ENCODE measurements at regions not wholly inside any gene's neighbourhood (a gene's known extent, or its start where the extent isn't known, plus 50 kb on each side); places are given as distances from the start of the nearest gene placed in this dataset.
"Not testable (repeated sequence)": the region's sequence is repeated elsewhere in the genome, so short reads cannot be mapped to it uniquely, and the experiment has no call there.

- no peaks in the 10 kb centered on the region for H3K9me3 ChIP-seq
- TF ChIP-seq, protein P1, sequence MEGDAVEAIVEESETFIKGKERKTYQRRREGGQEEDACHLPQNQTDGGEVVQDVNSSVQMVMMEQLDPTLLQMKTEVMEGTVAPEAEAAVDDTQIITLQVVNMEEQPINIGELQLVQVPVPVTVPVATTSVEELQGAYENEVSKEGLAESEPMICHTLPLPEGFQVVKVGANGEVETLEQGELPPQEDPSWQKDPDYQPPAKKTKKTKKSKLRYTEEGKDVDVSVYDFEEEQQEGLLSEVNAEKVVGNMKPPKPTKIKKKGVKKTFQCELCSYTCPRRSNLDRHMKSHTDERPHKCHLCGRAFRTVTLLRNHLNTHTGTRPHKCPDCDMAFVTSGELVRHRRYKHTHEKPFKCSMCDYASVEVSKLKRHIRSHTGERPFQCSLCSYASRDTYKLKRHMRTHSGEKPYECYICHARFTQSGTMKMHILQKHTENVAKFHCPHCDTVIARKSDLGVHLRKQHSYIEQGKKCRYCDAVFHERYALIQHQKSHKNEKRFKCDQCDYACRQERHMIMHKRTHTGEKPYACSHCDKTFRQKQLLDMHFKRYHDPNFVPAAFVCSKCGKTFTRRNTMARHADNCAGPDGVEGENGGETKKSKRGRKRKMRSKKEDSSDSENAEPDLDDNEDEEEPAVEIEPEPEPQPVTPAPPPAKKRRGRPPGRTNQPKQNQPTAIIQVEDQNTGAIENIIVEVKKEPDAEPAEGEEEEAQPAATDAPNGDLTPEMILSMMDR (IDR thresholded peaks at IDR 0.05), result no peak
- H3K27ac ChIP-seq, result no peak overlapping the region
- H3K27me3 ChIP-seq (replicated peaks; ENCODE audit: insufficient read depth), result no peaks in the 10 kb centered on the region
- H3K4me3 ChIP-seq, result no peak overlapping the region
- no peak for ATAC-seq (ENCODE audit: insufficient number of reproducible peaks, low FRiP score, low read depth)
- DNase-seq (ENCODE audit: low spot score), result no peak
- H3K36me3 ChIP-seq, result no peaks in the 10 kb centered on the region
- no peaks in the 10 kb centered on the region for H3K4me1 ChIP-seq (ENCODE audit: control insufficient read depth in 1 of 2, low read depth in 2 of 2)
These were observed 117.1 kb upstream of the MRPS22 start for GRCh38 chr3:139226731-139227130.

DNA sequence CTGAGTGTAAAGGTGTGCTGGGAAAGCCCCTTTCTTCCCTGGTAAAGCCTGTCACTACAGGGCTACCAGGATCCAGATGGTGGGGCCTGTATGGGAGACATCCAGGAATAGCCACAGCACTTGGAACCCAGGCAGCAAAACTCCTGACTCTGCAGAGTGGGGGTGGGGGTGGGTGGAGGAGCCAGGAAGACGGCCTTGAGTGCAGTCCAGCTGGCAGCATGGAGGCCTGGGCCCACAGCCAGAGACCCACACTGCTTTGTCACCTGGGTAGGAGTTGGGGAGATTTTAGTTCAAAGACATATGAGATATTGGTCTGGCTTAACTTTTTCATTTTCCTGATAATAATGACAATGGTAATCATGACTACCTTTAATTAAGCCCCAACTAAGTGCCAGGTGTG lies 116.7 kb upstream of the MRPS22 start:
- Histone ChIP-seq H3K4me1 (ENCODE audit: control insufficient read depth in 1 of 2, low read depth in 2 of 2) (no peaks in the 10 kb centered on the region), H3K4me3 (no peak overlapping the region), H3K9me3 (no peaks in the 10 kb centered on the region), H3K36me3 (no peaks in the 10 kb centered on the region), H3K27ac (no peak overlapping the region), H3K27me3 (replicated peaks; ENCODE audit: insufficient read depth) (no peaks in the 10 kb centered on the region)
- TF ChIP-seq, protein P1 (IDR thresholded peaks at IDR 0.05), result no peak
- no peak for DNase-seq (ENCODE audit: low spot score)
- ATAC-seq (ENCODE audit: insufficient number of reproducible peaks, low FRiP score, low read depth), result no peak

GRCh38 chr3:139227827-139228226 lies 116.0 kb upstream of the MRPS22 start:
- Histone ChIP-seq H3K9me3 (no peaks in the 10 kb centered on the region), H3K4me1 (ENCODE audit: control insufficient read depth in 1 of 2, low read depth in 2 of 2) (no peaks in the 10 kb centered on the region), H3K27ac (no peak overlapping the region), H3K4me3 (no peak overlapping the region), H3K36me3 (no peaks in the 10 kb centered on the region), H3K27me3 (replicated peaks; ENCODE audit: insufficient read depth) (no peaks in the 10 kb centered on the region)
- TF ChIP-seq, protein P1 (IDR thresholded peaks at IDR 0.05), result no peak
- DNase-seq (ENCODE audit: low spot score) (no peak), ATAC-seq (ENCODE audit: insufficient number of reproducible peaks, low FRiP score, low read depth) (no peak)

DNA sequence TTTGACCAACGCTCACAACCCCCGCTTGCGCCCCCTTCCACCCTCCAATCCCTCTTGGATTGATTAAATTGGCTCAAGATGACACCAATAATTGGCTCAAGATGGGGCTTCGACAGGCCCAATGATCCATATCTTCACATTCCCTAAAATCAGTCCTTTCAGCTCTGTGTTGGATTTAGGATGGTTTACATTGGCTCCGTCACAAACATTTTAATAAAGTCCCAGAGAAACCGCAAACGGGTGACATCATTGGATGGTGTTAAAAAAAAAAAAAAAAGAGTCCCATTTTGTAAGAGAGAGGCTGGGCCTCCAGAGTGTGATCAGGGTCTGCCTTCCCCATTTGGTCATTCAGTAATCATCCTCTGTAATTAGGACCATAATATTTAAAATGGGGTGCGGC lies 113.4 kb upstream of the MRPS22 start:
- Histone ChIP-seq H3K27me3 (replicated peaks; ENCODE audit: insufficient read depth) (no peaks in the 10 kb centered on the region), H3K9me3 (no peaks in the 10 kb centered on the region), H3K36me3 (no peaks in the 10 kb centered on the region), H3K4me1 (ENCODE audit: control insufficient read depth in 1 of 2, low read depth in 2 of 2) (no peaks in the 10 kb centered on the region), H3K27ac (no peak overlapping the region), H3K4me3 (no peak overlapping the region)
- no peak for DNase-seq (ENCODE audit: low spot score)
- TF ChIP-seq, protein P1 (IDR thresholded peaks at IDR 0.05), result no peak
- ATAC-seq (ENCODE audit: insufficient number of reproducible peaks, low FRiP score, low read depth), result no peak

- Histone ChIP-seq H3K4me3 (no peak overlapping the region), H3K27me3 (replicated peaks; ENCODE audit: insufficient read depth) (no peaks in the 10 kb centered on the region), H3K36me3 (no peaks in the 10 kb centered on the region), H3K27ac (no peak overlapping the region), H3K9me3 (no peaks in the 10 kb centered on the region), H3K4me1 (ENCODE audit: control insufficient read depth in 1 of 2, low read depth in 2 of 2) (no peaks in the 10 kb centered on the region)
- TF ChIP-seq, protein P1 (IDR thresholded peaks at IDR 0.05), result no peak
- no peak for DNase-seq (ENCODE audit: low spot score)
- no peak for ATAC-seq (ENCODE audit: insufficient number of reproducible peaks, low FRiP score, low read depth)
These were observed 112.1 kb upstream of the MRPS22 start for GRCh38 chr3:139231555-139232281.

- not testable (repeated sequence) for ATAC-seq (ENCODE audit: insufficient number of reproducible peaks, low FRiP score, low read depth); H3K36me3 ChIP-seq; H3K27me3 ChIP-seq (replicated peaks; ENCODE audit: insufficient read depth); H3K9me3 ChIP-seq; H3K27ac ChIP-seq; H3K4me3 ChIP-seq; DNase-seq (ENCODE audit: low spot score); H3K4me1 ChIP-seq (ENCODE audit: control insufficient read depth in 1 of 2, low read depth in 2 of 2)
These were observed 111.5 kb upstream of the MRPS22 start for GRCh38 chr3:139232341-139232740.
